ENCODE measurements at regions not wholly inside any gene's neighbourhood (a gene's known extent, or its start where the extent isn't known, plus 50 kb on each side); places are given as distances from the start of the nearest gene placed in this dataset.
A peak's percentile ranks its signal among the peaks of the same experiment; 100 is the strongest.

DNA sequence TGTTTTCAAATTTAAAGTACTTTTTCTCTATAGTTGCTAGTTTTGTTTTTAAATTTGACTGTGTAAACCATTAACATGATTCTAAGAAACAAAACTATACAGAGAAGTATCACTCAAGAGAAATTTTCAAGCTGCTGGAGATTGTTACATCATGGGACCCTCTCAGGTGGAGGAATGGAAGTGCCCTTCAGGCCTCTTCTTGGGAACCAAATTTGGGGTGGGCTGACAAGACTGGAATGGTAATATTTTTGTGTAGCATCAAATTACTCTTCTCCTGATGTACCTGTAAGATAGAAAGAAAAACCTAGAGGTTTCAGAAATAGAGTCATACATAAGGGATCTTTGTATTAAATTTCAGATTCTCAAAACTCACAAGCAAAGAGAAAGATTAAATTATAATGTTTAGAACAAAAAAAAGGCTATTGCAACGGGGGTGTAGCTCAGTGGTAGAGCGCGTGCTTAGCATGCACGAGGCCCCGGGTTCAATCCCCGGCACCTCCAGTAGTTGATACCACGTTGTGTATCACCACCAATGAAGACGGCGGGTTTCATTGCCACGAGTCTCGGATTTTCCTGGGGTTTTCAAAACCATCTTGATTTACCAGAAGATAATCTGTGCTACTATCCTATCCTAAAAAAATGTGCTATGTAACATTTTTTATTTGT is 193.7 kb downstream of the GPX5 start:
- no peaks in the 10 kb centered on the region for H3K9me3 ChIP-seq (ENCODE audit: control insufficient read depth, low read length)

DNA sequence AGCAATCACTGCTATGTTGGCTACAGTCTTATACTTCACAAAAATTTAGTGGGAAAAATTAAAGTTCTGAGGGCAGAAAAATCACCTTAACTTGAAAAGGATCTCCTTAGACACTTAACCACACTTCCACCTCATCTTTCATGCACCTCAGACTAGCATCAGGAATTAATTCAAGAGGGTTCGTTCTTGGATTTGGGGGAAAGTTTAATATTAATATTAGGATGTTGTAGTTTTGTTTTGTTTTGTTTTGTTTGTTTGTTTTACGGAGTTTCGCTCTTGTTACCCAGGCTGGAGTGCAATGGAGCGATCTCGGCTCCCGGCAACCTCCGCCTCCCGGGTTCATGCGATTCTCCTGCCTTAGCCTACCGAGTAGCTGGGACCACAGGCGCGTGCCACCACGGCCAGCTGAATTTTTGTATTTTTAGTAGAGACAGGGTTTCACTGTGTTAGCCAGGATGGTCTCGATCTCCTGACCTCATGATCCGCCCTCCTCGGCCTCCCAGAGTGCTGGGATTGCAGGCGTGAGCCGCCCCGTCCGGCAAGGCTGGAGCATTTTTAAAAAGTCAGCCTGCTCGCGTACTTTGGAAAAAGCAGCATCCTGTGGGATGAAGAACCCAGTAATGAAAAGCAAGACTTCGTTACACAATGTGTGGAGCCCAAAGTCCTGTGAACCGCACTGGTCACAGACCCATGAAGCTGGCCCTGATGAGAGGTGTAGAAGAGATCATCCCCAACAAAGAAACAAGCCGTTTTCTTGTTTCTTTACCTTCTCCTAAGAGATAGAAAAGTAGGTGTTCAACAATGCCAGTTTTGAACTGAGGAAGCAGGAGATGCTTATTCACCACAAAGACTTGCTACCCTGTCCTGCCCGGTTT is 194.9 kb downstream of the GPX5 start:
- Histone ChIP-seq H3K4me3 (ENCODE audit: insufficient read depth, low read depth, low read length, poor library complexity, severe bottlenecking) (no peak overlapping the region), H3K27ac (ENCODE audit: insufficient read depth, low read length, poor library complexity, severe bottlenecking) (no peak overlapping the region), H3K27me3 (replicated peaks; ENCODE audit: control insufficient read depth, insufficient read depth, low read length, poor library complexity, severe bottlenecking) (peaks cover 8% of the 10 kb centered on the region), H3K36me3 (ENCODE audit: control insufficient read depth, insufficient read depth, low read length) (no peaks in the 10 kb centered on the region), H3K4me1 (ENCODE audit: control insufficient read depth, insufficient read depth, low read length, poor library complexity, severe bottlenecking) (no peaks in the 10 kb centered on the region), H3K9me3 (ENCODE audit: control insufficient read depth, low read length) (no peaks in the 10 kb centered on the region)
- DNase-seq, result no peak

More for the DNA sequence above, 193.7 kb downstream of the GPX5 start:
- peaks cover 5% of the 10 kb centered on the region for H3K27me3 ChIP-seq (replicated peaks; ENCODE audit: control insufficient read depth, insufficient read depth, low read length, poor library complexity, severe bottlenecking)
- no peak overlapping the region for H3K27ac ChIP-seq (ENCODE audit: insufficient read depth, low read length, poor library complexity, severe bottlenecking)
- H3K4me1 ChIP-seq (ENCODE audit: control insufficient read depth, insufficient read depth, low read length, poor library complexity, severe bottlenecking), result no peaks in the 10 kb centered on the region
- no peaks in the 10 kb centered on the region for H3K36me3 ChIP-seq (ENCODE audit: control insufficient read depth, insufficient read depth, low read length)
- no peak overlapping the region for H3K4me3 ChIP-seq (ENCODE audit: insufficient read depth, low read depth, low read length, poor library complexity, severe bottlenecking)
- no peak for DNase-seq

DNA sequence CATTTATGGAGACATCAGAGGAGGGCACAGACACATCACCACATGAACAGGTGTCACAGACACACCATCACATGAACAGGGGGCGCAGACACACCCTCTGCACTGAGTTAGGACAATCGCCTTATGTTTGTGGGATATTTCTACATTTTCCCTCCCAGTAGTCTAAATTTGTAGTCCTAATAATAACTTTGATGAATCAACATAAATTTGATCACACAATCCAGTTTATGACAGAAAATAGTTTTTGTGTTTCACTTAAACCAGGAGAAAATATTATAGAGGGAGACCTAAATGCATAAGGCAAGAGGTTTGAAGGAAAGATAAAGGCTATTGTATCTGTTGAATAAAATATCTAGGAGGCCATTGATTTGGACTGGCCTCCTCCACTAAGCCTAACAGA is 195.7 kb downstream of the GPX5 start:
- no peaks in the 10 kb centered on the region for H3K9me3 ChIP-seq (ENCODE audit: control insufficient read depth, low read length)
- no peak overlapping the region for H3K4me3 ChIP-seq (ENCODE audit: insufficient read depth, low read depth, low read length, poor library complexity, severe bottlenecking)
- H3K4me1 ChIP-seq (ENCODE audit: control insufficient read depth, insufficient read depth, low read length, poor library complexity, severe bottlenecking), result no peaks in the 10 kb centered on the region
- peaks cover 9% of the 10 kb centered on the region for H3K27me3 ChIP-seq (replicated peaks; ENCODE audit: control insufficient read depth, insufficient read depth, low read length, poor library complexity, severe bottlenecking)
- H3K27ac ChIP-seq (ENCODE audit: insufficient read depth, low read length, poor library complexity, severe bottlenecking), result no peak overlapping the region
- H3K36me3 ChIP-seq (ENCODE audit: control insufficient read depth, insufficient read depth, low read length), result no peaks in the 10 kb centered on the region
- no peak for DNase-seq

DNA sequence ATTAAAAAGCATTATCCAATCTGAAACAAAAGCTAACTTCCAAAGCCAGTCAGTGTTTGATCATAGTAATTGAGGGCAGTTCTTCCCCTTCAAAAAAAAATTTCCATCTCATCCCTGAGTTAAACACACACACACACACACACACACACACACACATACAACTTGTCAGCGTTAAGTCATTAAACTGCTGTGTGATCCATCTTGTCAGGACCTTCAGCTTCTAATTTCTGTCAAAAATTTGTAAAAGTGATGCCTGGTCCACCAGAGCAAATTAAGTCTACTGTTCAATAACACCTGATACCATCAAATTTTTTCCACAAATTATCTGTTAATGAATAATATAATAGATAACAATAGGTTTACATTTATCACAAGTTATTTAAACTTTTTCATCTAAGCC is 198.7 kb downstream of the GPX5 start:
- H3K36me3 ChIP-seq (ENCODE audit: control insufficient read depth, insufficient read depth, low read length), result no peaks in the 10 kb centered on the region
- H3K27ac ChIP-seq (ENCODE audit: insufficient read depth, low read length, poor library complexity, severe bottlenecking), result no peak overlapping the region
- no peaks in the 10 kb centered on the region for H3K4me1 ChIP-seq (ENCODE audit: control insufficient read depth, insufficient read depth, low read length, poor library complexity, severe bottlenecking)
- no peaks in the 10 kb centered on the region for H3K9me3 ChIP-seq (ENCODE audit: control insufficient read depth, low read length)
- H3K27me3 ChIP-seq (replicated peaks; ENCODE audit: control insufficient read depth, insufficient read depth, low read length, poor library complexity, severe bottlenecking), result peaks cover 13% of the 10 kb centered on the region
- H3K4me3 ChIP-seq (ENCODE audit: insufficient read depth, low read depth, low read length, poor library complexity, severe bottlenecking), result no peak overlapping the region
- no peak for DNase-seq

DNA sequence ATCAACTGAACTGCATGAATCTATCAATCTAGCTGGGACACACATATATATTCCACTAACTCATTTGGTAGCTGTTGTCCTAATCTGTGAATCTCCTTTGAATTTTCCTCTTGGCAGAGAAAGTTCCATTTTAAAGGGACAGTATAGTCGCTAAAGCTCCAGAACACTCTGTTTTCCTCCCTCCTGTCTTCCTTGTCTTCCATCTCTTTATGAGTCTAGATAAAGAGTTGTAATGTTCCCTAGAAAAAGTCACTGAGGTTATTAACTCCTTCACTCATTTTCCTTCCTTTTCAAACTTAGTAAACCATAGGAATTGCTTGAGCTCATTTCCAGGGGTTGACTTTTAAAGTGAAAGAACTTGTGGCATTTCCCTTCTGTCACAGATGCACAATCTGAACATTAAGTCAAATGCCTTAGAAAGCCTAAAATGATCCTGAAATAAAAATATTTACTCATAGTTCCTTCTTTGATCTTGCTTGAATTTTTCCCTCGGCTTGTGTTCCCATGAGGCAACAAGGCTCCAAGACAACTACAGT is 198.4 kb downstream of the TRIM27 start:
- H3K27me3 ChIP-seq (replicated peaks; ENCODE audit: control insufficient read depth, insufficient read depth, low read length, poor library complexity, severe bottlenecking), result peaks cover 19% of the 10 kb centered on the region
- no peak for DNase-seq
- H3K36me3 ChIP-seq (ENCODE audit: control insufficient read depth, insufficient read depth, low read length), result no peaks in the 10 kb centered on the region
- H3K4me3 ChIP-seq (ENCODE audit: insufficient read depth, low read depth, low read length, poor library complexity, severe bottlenecking), result no peak overlapping the region
- no peak overlapping the region for H3K27ac ChIP-seq (ENCODE audit: insufficient read depth, low read length, poor library complexity, severe bottlenecking)
- H3K4me1 ChIP-seq (ENCODE audit: control insufficient read depth, insufficient read depth, low read length, poor library complexity, severe bottlenecking), result no peaks in the 10 kb centered on the region
- H3K9me3 ChIP-seq (ENCODE audit: control insufficient read depth, low read length), result no peaks in the 10 kb centered on the region

DNA sequence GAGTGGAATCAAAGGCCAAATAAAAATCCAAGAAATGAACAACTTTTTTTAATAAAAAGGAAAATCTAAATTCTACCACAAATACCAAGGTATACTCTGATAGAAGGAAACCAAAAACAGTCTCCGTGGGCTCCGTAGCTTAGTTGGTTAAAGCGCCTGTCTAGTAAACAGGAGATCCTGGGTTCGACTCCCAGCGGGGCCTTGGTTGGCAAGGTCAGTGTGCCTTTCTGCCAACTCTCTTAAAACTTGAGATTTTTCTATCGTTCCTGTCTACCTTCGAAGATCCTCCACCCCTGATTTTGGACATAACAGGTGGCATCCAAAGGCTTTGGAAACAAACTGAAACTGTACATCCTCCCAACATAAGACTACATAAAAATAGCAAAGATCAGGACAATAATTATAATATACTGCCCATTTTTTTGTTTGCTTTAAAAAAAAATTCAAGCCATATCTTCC is 197.9 kb downstream of the TRIM27 start:
- Histone ChIP-seq H3K27me3 (replicated peaks; ENCODE audit: control insufficient read depth, insufficient read depth, low read length, poor library complexity, severe bottlenecking) (peaks cover 19% of the 10 kb centered on the region), H3K9me3 (ENCODE audit: control insufficient read depth, low read length) (no peaks in the 10 kb centered on the region), H3K36me3 (ENCODE audit: control insufficient read depth, insufficient read depth, low read length) (no peaks in the 10 kb centered on the region), H3K27ac (ENCODE audit: insufficient read depth, low read length, poor library complexity, severe bottlenecking) (no peak overlapping the region), H3K4me3 (ENCODE audit: insufficient read depth, low read depth, low read length, poor library complexity, severe bottlenecking) (no peak overlapping the region), H3K4me1 (ENCODE audit: control insufficient read depth, insufficient read depth, low read length, poor library complexity, severe bottlenecking) (no peaks in the 10 kb centered on the region)
- no peak for DNase-seq

DNA sequence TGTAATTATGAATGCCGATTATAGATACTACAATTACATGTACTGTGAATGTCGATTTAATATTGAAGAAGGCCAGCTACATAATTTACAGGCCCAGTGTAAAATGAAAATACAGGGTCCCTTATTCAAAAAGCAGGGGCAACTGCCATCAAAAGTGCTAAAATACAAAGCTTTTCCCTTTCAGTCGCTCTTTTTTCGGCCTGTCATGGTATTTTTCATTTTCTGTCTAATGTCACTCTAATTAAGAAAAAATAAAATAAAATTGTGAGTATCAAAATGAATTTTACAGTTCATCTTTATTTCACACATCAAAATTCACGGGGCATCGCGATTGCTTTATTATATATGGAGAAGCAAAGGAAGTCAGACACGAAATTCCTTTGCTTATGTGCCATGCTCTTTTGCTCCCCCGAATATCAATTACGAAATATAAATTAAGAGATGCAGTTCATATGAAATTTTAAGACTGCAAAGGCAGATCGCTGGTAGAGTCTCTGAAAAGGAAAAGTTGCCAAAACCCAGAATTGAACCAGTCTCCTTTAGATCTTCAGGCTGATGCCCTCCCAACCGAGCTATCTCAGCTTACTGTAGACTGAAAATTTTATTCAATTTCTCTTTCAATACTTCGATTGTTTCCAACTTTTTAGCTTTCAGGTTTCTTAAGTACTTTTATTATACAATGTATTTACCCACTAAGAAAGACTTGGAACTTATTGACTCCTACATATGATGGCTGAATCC is 197.0 kb downstream of the TRIM27 start:
- Histone ChIP-seq H3K27ac (ENCODE audit: insufficient read depth, low read length, poor library complexity, severe bottlenecking) (no peak overlapping the region), H3K4me1 (ENCODE audit: control insufficient read depth, insufficient read depth, low read length, poor library complexity, severe bottlenecking) (no peaks in the 10 kb centered on the region), H3K27me3 (replicated peaks; ENCODE audit: control insufficient read depth, insufficient read depth, low read length, poor library complexity, severe bottlenecking) (peaks cover 23% of the 10 kb centered on the region), H3K9me3 (ENCODE audit: control insufficient read depth, low read length) (no peaks in the 10 kb centered on the region), H3K36me3 (ENCODE audit: control insufficient read depth, insufficient read depth, low read length) (no peaks in the 10 kb centered on the region), H3K4me3 (ENCODE audit: insufficient read depth, low read depth, low read length, poor library complexity, severe bottlenecking) (no peak overlapping the region)
- no peak for DNase-seq

DNA sequence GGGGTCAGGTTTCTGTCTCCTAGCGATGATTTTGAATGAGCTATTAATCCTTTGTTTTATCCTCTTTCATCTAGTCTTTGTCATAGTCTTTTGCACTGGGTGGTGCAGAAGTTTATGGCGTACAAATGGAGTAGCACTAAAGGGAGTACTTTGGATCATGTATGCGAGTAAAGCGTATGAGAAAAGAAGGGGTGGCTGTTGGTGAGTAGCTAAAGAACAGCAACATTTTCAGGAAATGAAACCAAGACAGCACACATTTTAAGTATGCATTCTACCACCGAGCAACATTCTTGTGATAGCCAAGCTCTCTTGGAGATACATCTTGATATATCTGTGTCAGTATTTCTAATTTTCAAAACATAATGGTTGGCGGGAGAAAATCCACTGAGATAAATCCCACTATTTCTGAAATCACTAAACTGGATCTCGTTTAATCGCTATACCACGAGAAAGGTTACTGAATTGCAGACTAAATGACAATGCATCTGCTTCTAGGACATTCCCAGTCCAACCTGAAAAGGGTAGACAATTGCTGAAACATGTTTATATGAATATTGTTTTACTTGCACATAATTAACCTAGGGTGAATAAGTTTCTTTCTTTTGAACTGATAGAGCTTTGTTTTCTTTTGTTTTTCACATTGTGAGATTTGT is 196.1 kb downstream of the TRIM27 start:
- no peaks in the 10 kb centered on the region for H3K9me3 ChIP-seq (ENCODE audit: control insufficient read depth, low read length)
- peaks cover 26% of the 10 kb centered on the region for H3K27me3 ChIP-seq (replicated peaks; ENCODE audit: control insufficient read depth, insufficient read depth, low read length, poor library complexity, severe bottlenecking)
- H3K4me3 ChIP-seq (ENCODE audit: insufficient read depth, low read depth, low read length, poor library complexity, severe bottlenecking), result no peak overlapping the region
- H3K27ac ChIP-seq (ENCODE audit: insufficient read depth, low read length, poor library complexity, severe bottlenecking), result no peak overlapping the region
- no peaks in the 10 kb centered on the region for H3K4me1 ChIP-seq (ENCODE audit: control insufficient read depth, insufficient read depth, low read length, poor library complexity, severe bottlenecking)
- no peak for DNase-seq
- no peaks in the 10 kb centered on the region for H3K36me3 ChIP-seq (ENCODE audit: control insufficient read depth, insufficient read depth, low read length)

DNA sequence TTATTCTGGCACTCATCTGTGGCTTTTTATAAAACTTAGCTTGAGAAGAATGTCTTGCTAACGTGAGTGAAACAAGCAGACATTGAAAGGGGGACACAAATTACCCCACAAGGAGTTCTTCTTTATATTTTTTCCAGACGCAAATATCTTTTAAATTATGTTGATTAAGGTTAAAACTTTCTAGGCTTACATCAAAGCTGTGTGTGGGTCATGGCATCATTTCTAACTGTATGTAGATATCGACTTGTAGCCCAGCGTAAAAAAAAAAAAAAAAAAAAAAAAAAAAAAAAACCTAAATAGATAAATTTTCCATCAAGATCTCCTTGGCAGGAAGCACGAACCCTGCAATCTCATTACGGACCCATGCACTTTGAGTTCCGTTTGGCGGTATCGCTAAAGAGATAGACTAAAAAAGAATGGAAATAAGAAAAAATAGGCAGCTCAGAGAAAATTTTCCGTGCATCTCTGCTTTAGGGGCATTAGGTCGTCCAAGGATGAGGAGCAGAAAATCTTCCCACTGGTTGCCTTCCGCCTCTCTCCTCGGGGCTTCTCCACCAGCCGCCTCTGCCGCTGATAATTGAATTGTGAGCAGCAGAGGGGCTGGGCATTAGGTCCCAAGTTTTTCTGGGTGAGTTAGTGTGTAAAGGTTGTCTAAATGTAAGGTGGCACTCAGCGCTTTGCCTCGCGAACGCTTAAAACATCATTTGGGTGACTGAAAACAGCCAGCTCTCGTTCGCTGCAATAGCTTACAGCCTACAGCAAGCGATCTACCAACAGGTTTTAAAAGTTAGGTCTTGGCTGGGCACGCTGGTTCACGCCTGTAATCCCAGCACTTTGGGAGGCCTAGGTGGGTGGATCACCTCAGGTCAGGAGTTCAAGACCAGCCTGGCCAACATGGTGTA is 194.0 kb downstream of the TRIM27 start:
- no peaks in the 10 kb centered on the region for H3K9me3 ChIP-seq (ENCODE audit: control insufficient read depth, low read length)
- H3K27ac ChIP-seq (ENCODE audit: insufficient read depth, low read length, poor library complexity, severe bottlenecking), result no peak overlapping the region
- DNase-seq, result no peak
- peaks cover 41% of the 10 kb centered on the region for H3K27me3 ChIP-seq (replicated peaks; ENCODE audit: control insufficient read depth, insufficient read depth, low read length, poor library complexity, severe bottlenecking)
- H3K4me1 ChIP-seq (ENCODE audit: control insufficient read depth, insufficient read depth, low read length, poor library complexity, severe bottlenecking), result no peaks in the 10 kb centered on the region
- peak overlapping the region; percentile 38 for H3K4me3 ChIP-seq (ENCODE audit: insufficient read depth, low read depth, low read length, poor library complexity, severe bottlenecking)
- no peaks in the 10 kb centered on the region for H3K36me3 ChIP-seq (ENCODE audit: control insufficient read depth, insufficient read depth, low read length)

Measured in effector memory CD4-positive, alpha-beta T cell (primary cell).